Caco-2 (cell line): ENCODE measurements at regions not wholly inside any gene's neighbourhood (a gene's known extent, or its start where the extent isn't known, plus 50 kb on each side); places are given as distances from the start of the nearest gene placed in this dataset.
"Not testable (repeated sequence)": the region's sequence is repeated elsewhere in the genome, so short reads cannot be mapped to it uniquely, and the experiment has no call there.

Experiments
- BruUV-seq: library from RNA; stranded (reverse); fragments of 400-500 nt; replicated peaks from 2 replicates; lab custom pipeline; 2021; lab: Mats Ljungman, UMichigan
- CTCF ChIA-PET: fragments of 300-600 bp; sonication (Branson Sonifier 250); formaldehyde crosslinking; loops from one replicate; lab custom pipeline; 2022; ENCODE audit warnings: antibody characterized with exemption; lab: Charles Lee
- POLR2A ChIA-PET: fragments of 300-600 bp; sonication (Branson Sonifier 250); formaldehyde crosslinking; loops from one replicate; lab custom pipeline; 2022; ENCODE audit warnings: antibody characterized with exemption; lab: Charles Lee
- DNase-seq, 2 experiments: peaks; one replicate each; pipeline versions ENCODE4 v3.0.0 to v3.0.0-alpha.2; 2020 to 2022
- H3K27me3 ChIP-seq: replicated peaks from 2 replicates; pipeline ENCODE4 v1.6.0; 2011; ENCODE audit warnings: low read length; ENCODE audit not compliant: control insufficient read depth, insufficient read depth
- H3K36me3 ChIP-seq: 2 replicates; pipeline ENCODE4 v1.5.1; 2011; ENCODE audit warnings: low read length; ENCODE audit not compliant: control insufficient read depth, insufficient read depth
- H3K4me1 ChIP-seq: fragments of 250-450 bp; sonication (Bioruptor Pico); 2 replicates; pipeline ENCODE4 v1.5.1; 2020; ENCODE audit warnings: mild to moderate bottlenecking
- H3K4me3 ChIP-seq: 2 replicates; pipeline ENCODE4 v1.5.1; 2011; ENCODE audit warnings: low read depth, mild to moderate bottlenecking, control low read depth, low read length
- H3K9me3 ChIP-seq: fragments of 250-450 bp; sonication (Bioruptor Pico); 2 replicates; pipeline ENCODE4 v1.5.1; 2020; ENCODE audit warnings: mild to moderate bottlenecking, moderate library complexity
- H3K27ac Mint-ChIP-seq: one replicate; pipeline ENCODE4 v1.8.0; 2022; ENCODE audit warnings: mixed read lengths; ENCODE audit not compliant: unreplicated experiment
- H3K27me3 Mint-ChIP-seq: one replicate; pipeline ENCODE4 v1.8.0; 2022; ENCODE audit warnings: mixed read lengths; ENCODE audit not compliant: insufficient read depth, unreplicated experiment
- H3K36me3 Mint-ChIP-seq: one replicate; pipeline ENCODE4 v1.8.0; 2022; ENCODE audit warnings: mild to moderate bottlenecking, mixed read lengths; ENCODE audit not compliant: insufficient read depth, unreplicated experiment
- H3K4me1 Mint-ChIP-seq: one replicate; pipeline ENCODE4 v1.8.0; 2022; ENCODE audit warnings: low read depth, mixed read lengths; ENCODE audit not compliant: unreplicated experiment
- H3K4me3 Mint-ChIP-seq: one replicate; pipeline ENCODE4 v1.8.0; 2022; ENCODE audit warnings: mild to moderate bottlenecking, moderate library complexity, mixed read lengths; ENCODE audit not compliant: unreplicated experiment
- H3K9me3 Mint-ChIP-seq: one replicate; pipeline ENCODE4 v1.8.0; 2022; ENCODE audit warnings: mixed read lengths; ENCODE audit not compliant: unreplicated experiment
- intact Hi-C: fragments of 100-400 bp; cut with micrococcal nuclease; formaldehyde crosslinking; loops from one replicate; pipeline ENCODE4 v1.10.0; 2022; ENCODE audit not compliant: unreplicated experiment
- TF ChIP-seq, protein P1 (sequence below), 2 experiments: fragments of 200-600 bp in 1 of 2; IDR thresholded peaks; 1 replicate in 1 of 2; 2 replicates in 1 of 2; pipeline versions ENCODE4 v1.5.1 to v1.8.0; 2011 to 2022; ENCODE audit warnings: antibody characterized with exemption in 1 of 2, control low read depth in 1 of 2, inconsistent platforms in 1 of 2, low read depth in 1 of 2, low read length in 1 of 2, mild to moderate bottlenecking in 1 of 2, moderate library complexity in 1 of 2; ENCODE audit not compliant: insufficient read depth in 1 of 2, severe bottlenecking in 1 of 2, unreplicated experiment in 1 of 2

DNA sequence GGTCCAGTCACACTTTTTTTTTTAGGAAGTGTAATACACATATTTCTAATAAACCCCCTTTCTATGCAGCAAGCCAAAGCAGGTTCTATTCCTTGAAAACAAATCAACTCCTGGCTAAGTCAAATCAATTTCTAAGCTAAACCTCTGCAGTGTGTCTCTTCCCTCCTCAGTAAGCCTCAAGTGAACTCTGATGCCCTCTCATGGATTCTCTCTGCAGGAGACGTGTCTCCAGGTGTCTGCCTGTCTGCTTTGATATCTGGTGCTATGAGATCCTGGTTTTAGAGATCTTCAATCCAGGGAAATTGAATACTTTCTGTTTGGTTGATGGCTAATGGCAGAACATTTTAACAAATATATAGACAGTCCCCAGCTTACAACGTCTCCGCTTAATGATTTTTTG lies 791.7 kb downstream of the AACS start:
- H3K36me3 Mint-ChIP-seq: no peaks in the 10 kb centered on the region
- DNase-seq: no peak
- Histone ChIP-seq H3K4me1 (no peaks in the 10 kb centered on the region), H3K4me3 (no peak overlapping the region), H3K9me3 (no peaks in the 10 kb centered on the region), H3K27me3 (no peaks in the 10 kb centered on the region), H3K36me3 (no peaks in the 10 kb centered on the region)
- H3K4me1 Mint-ChIP-seq: no peaks in the 10 kb centered on the region
- H3K27me3 Mint-ChIP-seq: no peaks in the 10 kb centered on the region
- TF ChIP-seq, protein P1, sequence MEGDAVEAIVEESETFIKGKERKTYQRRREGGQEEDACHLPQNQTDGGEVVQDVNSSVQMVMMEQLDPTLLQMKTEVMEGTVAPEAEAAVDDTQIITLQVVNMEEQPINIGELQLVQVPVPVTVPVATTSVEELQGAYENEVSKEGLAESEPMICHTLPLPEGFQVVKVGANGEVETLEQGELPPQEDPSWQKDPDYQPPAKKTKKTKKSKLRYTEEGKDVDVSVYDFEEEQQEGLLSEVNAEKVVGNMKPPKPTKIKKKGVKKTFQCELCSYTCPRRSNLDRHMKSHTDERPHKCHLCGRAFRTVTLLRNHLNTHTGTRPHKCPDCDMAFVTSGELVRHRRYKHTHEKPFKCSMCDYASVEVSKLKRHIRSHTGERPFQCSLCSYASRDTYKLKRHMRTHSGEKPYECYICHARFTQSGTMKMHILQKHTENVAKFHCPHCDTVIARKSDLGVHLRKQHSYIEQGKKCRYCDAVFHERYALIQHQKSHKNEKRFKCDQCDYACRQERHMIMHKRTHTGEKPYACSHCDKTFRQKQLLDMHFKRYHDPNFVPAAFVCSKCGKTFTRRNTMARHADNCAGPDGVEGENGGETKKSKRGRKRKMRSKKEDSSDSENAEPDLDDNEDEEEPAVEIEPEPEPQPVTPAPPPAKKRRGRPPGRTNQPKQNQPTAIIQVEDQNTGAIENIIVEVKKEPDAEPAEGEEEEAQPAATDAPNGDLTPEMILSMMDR (IDR thresholded peaks at IDR 0.05; ENCODE audit: insufficient read depth in 1 of 2, low read depth in 1 of 2, low read length in 1 of 2, severe bottlenecking in 1 of 2, unreplicated experiment in 1 of 2): no peak
- no peak overlapping the region for H3K4me3 Mint-ChIP-seq
- BruUV-seq: no TSS peak
- no peak overlapping the region for H3K27ac Mint-ChIP-seq
- POLR2A ChIA-PET: no interaction called here
- CTCF ChIA-PET: no interaction called here
- no peaks in the 10 kb centered on the region for H3K9me3 Mint-ChIP-seq
- intact Hi-C loops: loop anchor here (1.0 kb wide), 1 partner anchor 324 kb away; no protein-coding TSS in a partner anchor

DNA sequence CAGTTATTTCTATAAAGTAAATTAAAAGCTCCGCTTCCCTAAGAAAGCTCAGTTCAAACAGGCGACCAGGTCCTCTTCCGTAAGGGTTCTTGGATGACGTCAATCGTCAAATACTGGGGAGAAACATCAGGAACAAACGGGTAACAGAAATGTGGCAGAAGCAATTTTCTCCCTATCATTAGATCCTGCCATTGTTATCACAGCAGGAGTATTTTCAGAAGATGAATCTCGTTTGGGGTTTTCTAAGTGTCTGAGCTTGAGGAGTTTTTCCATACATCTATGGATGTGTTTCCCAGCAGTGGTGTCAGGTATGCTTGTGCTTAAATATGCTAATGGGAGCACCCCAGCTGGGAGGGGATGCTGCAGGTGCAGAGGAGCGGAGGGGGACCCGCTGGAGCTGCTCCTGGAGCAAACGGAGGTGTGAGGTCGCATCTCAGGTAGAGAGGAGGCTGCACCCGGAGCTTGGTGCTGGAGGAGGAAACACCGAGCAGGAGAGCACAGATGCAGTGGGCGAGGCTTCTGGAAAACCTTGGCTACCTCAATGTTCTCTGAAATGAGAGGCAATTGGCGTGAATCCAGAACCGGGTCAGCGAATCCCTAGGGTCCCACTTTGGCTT lies 795.5 kb downstream of the AACS start:
- DNase-seq: no peak
- ChIA-PET CTCF (no interaction called here), POLR2A (no interaction called here)
- H3K4me3 Mint-ChIP-seq: no peak overlapping the region
- intact Hi-C loops: no loop called here
- H3K4me1 Mint-ChIP-seq: no peaks in the 10 kb centered on the region
- no TSS peak for BruUV-seq
- H3K27ac Mint-ChIP-seq: no peak overlapping the region
- TF ChIP-seq, protein P1 (IDR thresholded peaks at IDR 0.05; ENCODE audit: insufficient read depth in 1 of 2, low read depth in 1 of 2, low read length in 1 of 2, severe bottlenecking in 1 of 2, unreplicated experiment in 1 of 2): no peak
- Histone ChIP-seq H3K9me3 (no peaks in the 10 kb centered on the region; the same call in 1 of the 2 replicates), H3K4me3 (no peak overlapping the region), H3K36me3 (no peaks in the 10 kb centered on the region), H3K27me3 (no peaks in the 10 kb centered on the region), H3K4me1 (no peaks in the 10 kb centered on the region)
- H3K9me3 Mint-ChIP-seq: no peaks in the 10 kb centered on the region
- H3K27me3 Mint-ChIP-seq: no peaks in the 10 kb centered on the region
- H3K36me3 Mint-ChIP-seq: no peaks in the 10 kb centered on the region

DNA sequence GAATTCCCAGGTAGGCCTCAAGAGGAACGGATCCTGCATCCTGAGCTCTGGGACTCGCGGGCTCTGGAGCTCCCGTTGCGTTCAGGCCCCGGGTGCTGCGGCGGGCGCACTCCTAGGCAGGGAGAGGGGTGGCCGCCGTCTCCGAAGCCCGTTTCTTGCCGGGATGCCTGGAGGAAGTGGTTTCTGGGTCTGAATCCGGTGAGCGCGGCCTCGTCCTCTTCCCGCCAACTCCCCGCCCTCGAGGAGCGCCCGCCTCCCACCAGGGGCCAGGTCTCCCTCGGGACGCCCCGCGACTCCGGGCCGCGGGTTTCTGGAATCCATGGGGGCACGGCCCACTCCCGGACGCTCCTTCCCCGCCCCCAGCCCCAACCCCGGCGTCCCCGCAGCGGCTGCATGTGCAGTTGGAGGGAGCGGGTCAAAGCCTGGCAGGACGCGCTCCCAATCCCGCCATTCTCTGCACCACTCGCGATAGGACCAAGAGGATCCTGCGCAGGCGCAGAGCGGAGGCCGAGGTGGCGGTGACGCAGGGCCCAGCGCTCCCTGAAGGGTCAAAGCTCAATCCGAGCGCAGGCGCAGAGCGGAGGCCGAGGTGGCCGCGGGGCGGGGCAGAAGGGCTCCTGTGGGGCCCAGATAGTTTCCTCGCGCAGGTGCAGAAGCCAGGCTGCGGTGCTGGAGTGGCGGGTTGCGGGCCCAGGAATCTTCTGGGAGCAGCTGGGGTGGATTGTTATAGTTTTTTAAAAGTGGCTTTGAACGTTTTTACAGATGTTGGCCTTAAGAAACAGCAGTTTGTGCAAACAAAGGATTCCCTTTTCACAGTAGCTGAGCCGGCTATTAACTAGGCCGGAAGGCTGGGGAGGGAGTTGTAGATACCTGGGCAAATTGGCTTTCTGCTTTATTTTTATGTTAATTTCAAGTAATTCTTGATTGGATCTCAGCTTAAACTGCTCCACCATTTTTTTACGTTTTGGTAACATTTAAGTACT lies 796.4 kb downstream of the AACS start:
- Mint-ChIP-seq H3K27me3 (no peaks in the 10 kb centered on the region), H3K4me3 (no peak overlapping the region), H3K9me3 (no peaks in the 10 kb centered on the region), H3K36me3 (no peaks in the 10 kb centered on the region), H3K4me1 (no peaks in the 10 kb centered on the region), H3K27ac (no peak overlapping the region)
- Histone ChIP-seq H3K4me1 (no peaks in the 10 kb centered on the region), H3K27me3 (no peaks in the 10 kb centered on the region), H3K36me3 (no peaks in the 10 kb centered on the region), H3K9me3 (no peaks in the 10 kb centered on the region; the same call in 1 of the 2 replicates), H3K4me3 (no peak overlapping the region)
- DNase-seq: no peak
- POLR2A ChIA-PET: no interaction called here
- CTCF ChIA-PET: no interaction called here
- TF ChIP-seq, protein P1 (IDR thresholded peaks at IDR 0.05; ENCODE audit: insufficient read depth in 1 of 2, low read depth in 1 of 2, low read length in 1 of 2, severe bottlenecking in 1 of 2, unreplicated experiment in 1 of 2): no peak
- no TSS peak for BruUV-seq
- intact Hi-C loops: no loop called here

DNA sequence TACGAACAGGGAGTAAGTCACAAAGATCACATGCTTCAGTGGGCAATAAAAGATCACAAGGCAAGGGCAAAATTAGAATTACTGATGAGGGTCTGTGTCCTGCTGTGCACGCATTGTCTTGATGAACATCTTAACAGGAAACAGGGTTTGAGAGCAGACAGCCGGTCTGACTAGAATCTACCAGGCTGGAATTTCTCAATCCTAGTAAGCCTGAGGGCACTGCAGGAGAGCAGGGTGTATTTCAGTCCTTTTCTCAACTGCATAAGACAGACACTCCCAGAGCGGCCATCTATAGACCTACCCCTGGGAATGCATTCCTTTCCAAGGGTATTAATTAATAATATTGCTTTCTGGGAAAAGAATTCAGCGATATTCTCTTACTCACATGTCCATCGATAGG lies 800.0 kb downstream of the AACS start:
- POLR2A ChIA-PET, H3K4me3 ChIP-seq, H3K9me3 ChIP-seq, H3K27me3 ChIP-seq, intact Hi-C loops, H3K27ac Mint-ChIP-seq, DNase-seq, H3K9me3 Mint-ChIP-seq, H3K36me3 Mint-ChIP-seq, CTCF ChIA-PET, H3K27me3 Mint-ChIP-seq, H3K4me1 ChIP-seq, H3K4me1 Mint-ChIP-seq, H3K36me3 ChIP-seq, H3K4me3 Mint-ChIP-seq, BruUV-seq: not testable (repeated sequence)
